Astrocyte of the spinal cord (primary cell): ENCODE measurements at regions not wholly inside any gene's neighbourhood (a gene's known extent, or its start where the extent isn't known, plus 50 kb on each side); places are given as distances from the start of the nearest gene placed in this dataset.
A peak's percentile ranks its signal among the peaks of the same experiment; 100 is the strongest.

Experiments used
- DNase-seq: peaks from one replicate; pipeline ENCODE4 v3.0.0; 2011; ENCODE audit warnings: low read depth, low spot score
- H3K4me3 ChIP-seq: 2 replicates; pipeline ENCODE4 v1.5.1; 2011; ENCODE audit warnings: low read depth, mild to moderate bottlenecking, low read length, moderate library complexity
- in situ Hi-C: cut with HindIII; loops from 2 replicates; pipeline ENCODE4 v1.10.0; 2017; ENCODE audit warnings: low sequenced_read_pairs
- TF ChIP-seq, protein P1 (sequence below): IDR thresholded peaks from 2 replicates; pipeline ENCODE4 v1.5.1; 2012; ENCODE audit warnings: low read depth, mild to moderate bottlenecking, low read length, inconsistent platforms

DNA sequence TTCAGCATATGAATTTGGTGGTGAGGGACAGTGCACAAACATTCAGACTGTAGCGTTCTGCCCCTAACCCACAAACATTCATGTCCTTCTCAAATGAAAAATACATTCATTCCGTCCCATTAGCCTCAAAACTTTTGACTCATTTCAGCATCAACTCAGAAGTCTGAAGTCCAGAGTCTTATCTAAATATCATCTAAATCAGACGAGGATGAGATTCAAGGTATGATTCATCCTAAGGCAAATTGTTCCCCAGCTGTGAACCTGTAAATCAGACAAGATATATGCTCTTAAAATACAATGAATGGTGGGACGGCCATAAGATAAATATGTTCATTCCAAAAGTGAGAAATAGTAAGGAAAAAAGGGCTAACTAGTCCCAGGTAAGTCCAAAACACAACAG is 1195.6 kb upstream of the ADGRL4 start:
- in situ Hi-C loops, result no loop called here
- DNase-seq, result peak; percentile 0
- no peak overlapping the region for H3K4me3 ChIP-seq
- TF ChIP-seq, protein P1, sequence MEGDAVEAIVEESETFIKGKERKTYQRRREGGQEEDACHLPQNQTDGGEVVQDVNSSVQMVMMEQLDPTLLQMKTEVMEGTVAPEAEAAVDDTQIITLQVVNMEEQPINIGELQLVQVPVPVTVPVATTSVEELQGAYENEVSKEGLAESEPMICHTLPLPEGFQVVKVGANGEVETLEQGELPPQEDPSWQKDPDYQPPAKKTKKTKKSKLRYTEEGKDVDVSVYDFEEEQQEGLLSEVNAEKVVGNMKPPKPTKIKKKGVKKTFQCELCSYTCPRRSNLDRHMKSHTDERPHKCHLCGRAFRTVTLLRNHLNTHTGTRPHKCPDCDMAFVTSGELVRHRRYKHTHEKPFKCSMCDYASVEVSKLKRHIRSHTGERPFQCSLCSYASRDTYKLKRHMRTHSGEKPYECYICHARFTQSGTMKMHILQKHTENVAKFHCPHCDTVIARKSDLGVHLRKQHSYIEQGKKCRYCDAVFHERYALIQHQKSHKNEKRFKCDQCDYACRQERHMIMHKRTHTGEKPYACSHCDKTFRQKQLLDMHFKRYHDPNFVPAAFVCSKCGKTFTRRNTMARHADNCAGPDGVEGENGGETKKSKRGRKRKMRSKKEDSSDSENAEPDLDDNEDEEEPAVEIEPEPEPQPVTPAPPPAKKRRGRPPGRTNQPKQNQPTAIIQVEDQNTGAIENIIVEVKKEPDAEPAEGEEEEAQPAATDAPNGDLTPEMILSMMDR, result no peak

DNA sequence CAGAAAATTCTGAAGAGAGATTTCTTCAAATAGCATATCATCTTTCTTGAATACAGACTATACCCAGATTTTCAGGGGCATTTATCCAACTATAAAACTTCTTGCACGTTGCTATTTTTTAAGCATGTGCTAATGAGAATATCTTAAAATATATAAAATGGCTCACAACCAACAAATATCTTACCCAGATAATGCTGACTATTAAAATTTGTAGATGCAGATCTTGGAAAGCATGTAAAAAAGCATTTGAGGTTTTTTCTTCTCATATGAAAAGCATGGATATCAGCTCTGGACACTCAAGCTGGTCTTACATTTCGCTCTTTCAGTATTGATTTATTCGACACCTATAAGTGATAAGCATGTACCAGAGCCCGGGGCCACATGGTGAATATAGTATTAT is 1187.7 kb upstream of the ADGRL4 start:
- in situ Hi-C loops, result no loop called here
- DNase-seq, result no peak
- TF ChIP-seq, protein P1, result no peak
- no peak overlapping the region for H3K4me3 ChIP-seq

DNA sequence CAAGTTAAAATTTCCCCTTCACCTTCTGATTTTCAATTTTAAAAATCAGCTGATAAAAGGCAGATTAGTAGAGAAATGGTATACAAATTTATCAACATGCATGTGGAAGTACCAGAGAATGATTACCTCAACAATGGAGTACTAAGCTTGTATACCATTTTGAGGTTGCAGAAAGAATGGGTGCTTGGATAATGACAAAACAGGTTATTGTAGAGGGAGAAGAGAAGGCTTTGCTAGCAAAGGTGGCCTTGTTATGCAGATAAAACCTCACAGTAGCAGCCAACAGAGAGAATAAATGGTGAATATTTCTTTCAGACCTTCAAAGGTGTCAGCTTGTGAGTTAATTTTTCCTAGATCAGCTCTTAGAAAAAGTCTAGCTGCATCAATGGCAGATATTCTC is 1174.9 kb upstream of the ADGRL4 start:
- H3K4me3 ChIP-seq, result no peak overlapping the region
- in situ Hi-C loops, result no loop called here

DNA sequence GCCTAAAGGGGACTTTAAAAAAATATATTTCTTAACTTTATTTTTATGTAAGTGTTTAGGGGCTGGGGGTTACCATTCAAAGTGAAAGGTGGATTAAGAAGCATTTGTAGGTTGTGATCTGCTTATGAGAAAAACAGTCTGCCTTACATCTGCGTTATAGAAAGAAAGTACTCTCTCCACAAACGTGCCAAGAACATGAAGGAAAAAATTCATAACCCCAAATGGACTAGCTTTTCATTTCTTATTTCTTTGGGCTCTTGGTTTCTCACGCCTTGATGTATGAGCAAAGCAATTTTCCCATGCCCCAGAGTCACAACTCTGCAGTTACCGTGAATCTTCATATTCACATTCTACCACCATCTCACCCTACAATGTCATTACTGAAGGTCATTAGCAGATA is 1165.1 kb upstream of the ADGRL4 start:
- TF ChIP-seq, protein P1, result no peak
- in situ Hi-C loops, result no loop called here
- no peak overlapping the region for H3K4me3 ChIP-seq

More for the DNA sequence above, 1174.9 kb upstream of the ADGRL4 start:
- no peak for DNase-seq
- TF ChIP-seq, protein P1, result no peak

DNA sequence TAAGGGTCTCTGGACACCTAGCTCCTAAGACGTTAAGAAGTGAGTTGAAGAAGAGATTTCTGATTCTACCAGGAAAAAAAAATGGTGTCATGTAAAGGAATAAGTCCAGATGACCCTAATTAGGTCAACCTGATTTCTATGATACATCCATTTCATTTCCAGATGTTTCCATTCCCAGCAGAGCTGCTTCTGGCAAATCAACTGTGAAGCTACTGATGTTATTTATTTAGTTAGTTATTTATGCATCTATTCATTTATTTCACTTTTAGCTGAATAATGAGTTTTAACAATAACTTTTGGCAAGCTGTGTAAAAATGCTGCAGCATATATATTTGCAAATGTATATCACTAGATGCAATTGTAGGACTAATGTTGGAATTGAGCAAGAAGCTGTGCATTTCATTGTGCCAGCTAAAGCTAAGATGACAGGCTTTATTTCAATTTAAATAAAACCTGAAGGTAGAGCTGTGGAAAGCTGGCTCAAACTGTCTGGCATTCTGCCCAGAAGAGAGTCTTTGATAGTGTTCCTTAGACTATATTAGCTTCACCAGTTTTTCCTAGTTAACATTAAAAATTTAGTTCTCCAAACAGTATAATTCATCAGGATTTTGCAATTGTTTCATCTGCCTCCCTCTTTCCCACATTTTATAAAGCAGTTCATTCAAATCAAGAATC is 1164.4 kb upstream of the ADGRL4 start:
- TF ChIP-seq, protein P1, result no peak

More for the DNA sequence above, 1165.1 kb upstream of the ADGRL4 start:
- DNase-seq, result no peak

DNA sequence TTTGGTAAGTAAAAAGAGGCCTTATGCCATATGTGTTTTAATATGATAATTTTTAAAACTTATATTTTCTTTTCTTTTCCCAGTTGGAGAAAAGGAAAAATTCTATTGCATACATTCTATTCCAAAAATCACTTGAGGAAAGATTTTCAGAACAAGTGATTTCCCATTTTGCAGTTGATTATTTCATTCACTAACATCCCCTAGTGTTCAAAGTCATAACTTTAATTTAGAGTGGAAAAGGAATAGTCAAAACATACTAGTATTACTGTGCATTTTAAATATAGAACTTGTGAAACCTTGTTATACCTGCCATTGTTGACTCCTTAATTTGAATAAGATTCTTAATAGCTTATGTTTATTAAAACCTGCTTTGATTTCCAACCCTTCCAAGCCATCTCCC is 1157.6 kb upstream of the ADGRL4 start:
- TF ChIP-seq, protein P1, result no peak
- in situ Hi-C loops, result no loop called here
- H3K4me3 ChIP-seq, result no peak overlapping the region
- DNase-seq, result no peak

More for the DNA sequence above, 1164.4 kb upstream of the ADGRL4 start:
- in situ Hi-C loops, result no loop called here
- H3K4me3 ChIP-seq, result no peak overlapping the region
- peak; percentile 25 for DNase-seq

DNA sequence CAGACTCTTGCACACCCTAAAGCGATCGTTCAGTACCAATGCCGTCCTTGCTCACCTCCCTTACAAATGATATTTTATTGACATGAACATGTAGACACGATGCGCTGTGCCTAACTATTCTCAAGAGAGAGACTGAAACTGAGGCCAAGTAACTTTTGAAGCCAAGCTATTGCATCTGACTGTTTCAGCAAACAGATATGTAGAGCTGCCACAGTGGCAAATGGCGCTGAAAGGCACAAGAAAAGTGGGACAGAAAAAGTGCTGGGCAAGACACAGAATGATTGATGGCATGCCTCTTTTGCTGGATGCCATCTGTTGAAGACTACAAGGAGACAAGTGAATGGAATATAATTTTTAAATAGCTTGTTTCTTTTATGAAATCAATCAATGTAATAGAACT is 1157.2 kb upstream of the ADGRL4 start:
- TF ChIP-seq, protein P1, result no peak
- in situ Hi-C loops, result no loop called here
- no peak overlapping the region for H3K4me3 ChIP-seq
- no peak for DNase-seq
